HFF-Myc (cell line): ENCODE measurements at regions not wholly inside any gene's neighbourhood (a gene's known extent, or its start where the extent isn't known, plus 50 kb on each side); places are given as distances from the start of the nearest gene placed in this dataset.
"Not testable (repeated sequence)": the region's sequence is repeated elsewhere in the genome, so short reads cannot be mapped to it uniquely, and the experiment has no call there.

Source experiments
- DNase-seq: peaks from one replicate; pipeline ENCODE4 v3.0.0-alpha.2; 2011; ENCODE audit warnings: low read depth; ENCODE audit errors: extremely low read depth
- H3K4me3 ChIP-seq: replicated peaks from 2 replicates; pipeline ENCODE4 v1.5.1; 2011; ENCODE audit warnings: low read depth, mild to moderate bottlenecking, control low read depth, low read length
- TF ChIP-seq, protein P1 (sequence below): IDR thresholded peaks from 2 replicates; pipeline ENCODE4 v1.5.1; 2012; ENCODE audit warnings: mild to moderate bottlenecking, low read depth, low read length, control low read depth; ENCODE audit errors: missing control alignments

GRCh38 chr3:159280386-159281191 is 478.7 kb downstream of the MFSD1 start:
- DNase-seq, result no peak
- no peak overlapping the region for H3K4me3 ChIP-seq
- TF ChIP-seq, protein P1, sequence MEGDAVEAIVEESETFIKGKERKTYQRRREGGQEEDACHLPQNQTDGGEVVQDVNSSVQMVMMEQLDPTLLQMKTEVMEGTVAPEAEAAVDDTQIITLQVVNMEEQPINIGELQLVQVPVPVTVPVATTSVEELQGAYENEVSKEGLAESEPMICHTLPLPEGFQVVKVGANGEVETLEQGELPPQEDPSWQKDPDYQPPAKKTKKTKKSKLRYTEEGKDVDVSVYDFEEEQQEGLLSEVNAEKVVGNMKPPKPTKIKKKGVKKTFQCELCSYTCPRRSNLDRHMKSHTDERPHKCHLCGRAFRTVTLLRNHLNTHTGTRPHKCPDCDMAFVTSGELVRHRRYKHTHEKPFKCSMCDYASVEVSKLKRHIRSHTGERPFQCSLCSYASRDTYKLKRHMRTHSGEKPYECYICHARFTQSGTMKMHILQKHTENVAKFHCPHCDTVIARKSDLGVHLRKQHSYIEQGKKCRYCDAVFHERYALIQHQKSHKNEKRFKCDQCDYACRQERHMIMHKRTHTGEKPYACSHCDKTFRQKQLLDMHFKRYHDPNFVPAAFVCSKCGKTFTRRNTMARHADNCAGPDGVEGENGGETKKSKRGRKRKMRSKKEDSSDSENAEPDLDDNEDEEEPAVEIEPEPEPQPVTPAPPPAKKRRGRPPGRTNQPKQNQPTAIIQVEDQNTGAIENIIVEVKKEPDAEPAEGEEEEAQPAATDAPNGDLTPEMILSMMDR, result no peak

DNA sequence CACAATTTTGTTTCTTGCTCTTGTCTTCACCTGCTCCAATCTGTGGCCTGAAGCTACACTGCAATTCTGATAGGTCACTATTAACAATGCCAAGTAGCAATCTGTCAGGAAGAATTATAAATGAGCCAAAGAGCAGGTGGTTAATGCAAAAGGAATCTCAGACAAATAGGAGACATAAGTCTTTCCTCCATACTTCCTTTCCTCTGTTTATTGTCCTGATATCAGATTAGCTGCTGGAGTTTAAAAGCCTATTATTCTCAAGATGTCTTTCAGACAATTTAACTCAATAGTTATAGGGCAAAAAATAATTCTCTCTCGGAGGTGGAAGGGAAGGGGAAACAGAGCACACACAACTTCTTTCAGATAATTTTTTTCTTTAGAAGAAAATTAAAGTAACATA is 491.6 kb downstream of the MFSD1 start:
- TF ChIP-seq, protein P1, result no peak
- no peak overlapping the region for H3K4me3 ChIP-seq

DNA sequence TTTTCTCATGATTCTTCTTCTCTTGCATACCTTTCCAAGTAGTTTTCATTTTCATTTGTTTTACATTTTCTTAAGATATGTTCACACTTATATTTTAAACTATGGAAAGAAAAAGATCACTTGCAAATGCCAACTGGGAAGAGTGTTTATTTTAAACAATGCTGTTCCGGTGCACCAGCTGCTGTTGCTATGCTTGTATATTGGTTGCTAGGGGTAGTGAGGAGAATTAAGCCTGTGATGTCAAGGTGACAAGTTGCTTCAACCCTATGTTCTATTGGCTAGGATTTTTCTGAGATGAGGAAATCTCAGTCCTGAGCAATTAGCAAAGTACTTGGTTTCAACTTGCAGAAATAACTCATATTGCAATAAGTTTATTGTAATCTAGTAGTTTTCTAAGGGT is 500.1 kb downstream of the MFSD1 start:
- TF ChIP-seq, protein P1, result no peak
- no peak overlapping the region for H3K4me3 ChIP-seq
- DNase-seq, result no peak

More for the DNA sequence above, 491.6 kb downstream of the MFSD1 start:
- DNase-seq, result no peak

DNA sequence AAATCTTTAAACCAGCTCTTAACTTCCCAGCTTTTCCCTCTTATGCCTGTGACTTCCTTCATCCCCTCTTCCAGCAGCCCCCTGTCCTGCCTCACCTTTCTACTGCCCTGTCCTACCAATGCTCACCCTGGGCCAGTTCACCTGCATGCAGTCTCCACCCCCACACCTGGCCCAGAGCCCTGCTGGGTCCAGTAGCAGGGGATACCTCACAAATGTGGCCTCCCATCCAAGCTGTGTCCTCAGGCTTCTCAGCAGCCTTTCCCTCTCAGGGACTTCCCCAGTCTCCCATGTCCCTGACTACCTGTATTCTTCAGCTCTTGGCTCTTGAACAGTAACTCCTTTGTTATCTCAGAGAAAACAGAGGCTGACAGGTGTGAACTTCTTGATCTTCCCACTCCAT is 503.2 kb downstream of the MFSD1 start:
- TF ChIP-seq, protein P1, result no peak
- H3K4me3 ChIP-seq, result no peak overlapping the region
- DNase-seq, result no peak

- not testable (repeated sequence) for DNase-seq, H3K4me3 ChIP-seq
These were observed 514.9 kb downstream of the MFSD1 start for GRCh38 chr3:159316706-159317105.

DNA sequence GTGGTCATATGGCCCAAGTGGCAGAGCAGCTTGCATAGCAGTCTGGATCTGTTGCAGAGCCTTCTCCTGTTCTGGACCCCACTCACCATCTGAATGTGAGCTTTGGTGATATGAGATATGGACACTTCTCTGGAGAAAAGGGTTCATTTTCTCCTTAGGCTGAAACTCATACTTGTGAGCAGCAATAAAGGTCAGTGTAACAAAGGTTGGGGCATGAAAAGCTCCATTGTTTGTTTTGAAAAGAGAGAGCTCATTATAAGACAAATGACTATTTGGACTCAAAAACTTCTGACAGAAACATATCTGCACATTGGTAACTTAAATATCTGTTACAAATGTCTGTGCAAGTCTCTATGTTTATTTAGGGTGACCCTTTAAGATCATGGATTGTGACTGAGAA is 517.3 kb downstream of the MFSD1 start:
- DNase-seq, result no peak
- H3K4me3 ChIP-seq, result no peak overlapping the region

GRCh38 chr3:159322322-159322939 is 520.6 kb downstream of the MFSD1 start:
- peak; percentile 9 for DNase-seq
- H3K4me3 ChIP-seq, result no peak overlapping the region
- TF ChIP-seq, protein P1, result peak; percentile 97

More for the DNA sequence above, 517.3 kb downstream of the MFSD1 start:
- TF ChIP-seq, protein P1, result no peak
